Right lobe of liver (tissue), 6 donors: ENCODE measurements at regions not wholly inside any gene's neighbourhood (a gene's known extent, or its start where the extent isn't known, plus 50 kb on each side); places are given as distances from the start of the nearest gene placed in this dataset.
A peak's percentile ranks its signal among the peaks of the same experiment; 100 is the strongest.

Experiments
- ATAC-seq, 4 donors: fragments of 200-7000 bp; cut with Tn5 transposase; one replicate each; pipeline ENCODE4 v1.9.1; 2020; ENCODE audit warnings: mild to moderate bottlenecking in 4 of 4, moderate library complexity in 4 of 4
- DNase-seq, 3 donors: peaks; one replicate each; pipeline ENCODE4 v3.0.0-alpha.2; 2020
- H3K27ac ChIP-seq, 3 donors: fragments of 200-600 bp; one replicate each; pipeline ENCODE4 v1.8.0; 2022
- H3K27me3 ChIP-seq, 2 donors: fragments of 200-600 bp; one replicate each; pipeline ENCODE4 v1.8.0; 2022
- H3K36me3 ChIP-seq, 4 donors: fragments of 200-600 bp; sonication (generic) in 1 of 4; one replicate each; pipeline versions ENCODE4 v1.5.1 to v1.8.0; 2017 to 2022; ENCODE audit warnings: control low read depth in 1 of 4
- H3K4me1 ChIP-seq, 4 donors: fragments of 200-600 bp; sonication (generic) in 1 of 4; one replicate each; pipeline versions ENCODE4 v1.5.1 to v1.8.0; 2017 to 2022; ENCODE audit warnings: control low read depth in 1 of 4
- H3K4me3 ChIP-seq, 3 donors: fragments of 200-600 bp; one replicate each; pipeline ENCODE4 v1.8.0; 2022
- H3K9me3 ChIP-seq, 4 donors: fragments of 200-600 bp; sonication (generic) in 1 of 4; one replicate each; pipeline versions ENCODE4 v1.5.1 to v1.8.0; 2017 to 2022; ENCODE audit warnings: control low read depth in 1 of 4
- CTCF ChIP-seq, 4 donors: fragments of 200-600 bp in 3 of 4; fragments of 450-650 bp in 1 of 4; IDR thresholded peaks; one replicate each; pipeline versions ENCODE4 v1.5.1 to v1.8.0; 2016 to 2022; ENCODE audit warnings: antibody characterized with exemption in 4 of 4, mild to moderate bottlenecking in 2 of 4
- POLR2A ChIP-seq: fragments of 450-650 bp; IDR thresholded peaks from one replicate; pipeline ENCODE4 v1.6.1; 2017; ENCODE audit warnings: antibody characterized with exemption, mild to moderate bottlenecking
- WGBS: methylation state at CpG from one replicate; pipeline ENCODE4 v1.1.6; 2018; ENCODE audit warnings: low coverage, low lambda C conversion rate; ENCODE audit not compliant: insufficient coverage; ENCODE audit errors: missing lambda C conversion rate; 5-methylcytosine and 5-hydroxymethylcytosine counted together
- intact Hi-C, 2 donors: fragments of 100-400 bp; cut with DNase I; formaldehyde crosslinking; loops; one replicate each; pipeline versions ENCODE4 v1.11.2 to v1.14.1; 2022
- donor health status: DM: no; HTN: yes; CAD: no.
- donor health status: DM: no; HTN: no; CAD: no.
- donor health status: DM: no; HTN: no; CAD: no.
- donor health status: DM: no; HTN: yes; CAD: no.
- donor health status: DM: no; HTN: yes; CAD: no.

GRCh38 chr13:111004444-111004843 is 89.6 kb upstream of the ANKRD10 start:
- no peak for TF ChIP-seq POLR2A
- TF ChIP-seq CTCF (IDR thresholded peaks at IDR 0.05) = no peak
- intact Hi-C loops = no loop called here
- ATAC-seq = no peak
- Histone ChIP-seq H3K27ac (no peak overlapping the region), H3K9me3 (no peaks in the 10 kb centered on the region), H3K27me3 (no peaks in the 10 kb centered on the region), H3K36me3 (no peaks in the 10 kb centered on the region), H3K4me3 (no peak overlapping the region), H3K4me1 (no peaks in the 10 kb centered on the region)
- no peak for DNase-seq
- WGBS = no CpG with 5 or more reads among the region's 6 CpGs

- 67% methylated on average over 2 of the region's 2 CpGs for WGBS
- H3K27me3 ChIP-seq = no peaks in the 10 kb centered on the region
- no peak overlapping the region for H3K27ac ChIP-seq
- no peaks in the 10 kb centered on the region for H3K9me3 ChIP-seq
- no peak for TF ChIP-seq POLR2A
- no peak for TF ChIP-seq CTCF (IDR thresholded peaks at IDR 0.05)
- intact Hi-C loops = no loop called here
- H3K4me3 ChIP-seq = no peak overlapping the region
- ATAC-seq (no peak), DNase-seq (no peak)
- no peaks in the 10 kb centered on the region for H3K4me1 ChIP-seq
- no peaks in the 10 kb centered on the region for H3K36me3 ChIP-seq
Measured at GRCh38 chr13:111001636-111002035, 86.8 kb upstream of the ANKRD10 start.

GRCh38 chr13:110993788-110994187 is 78.9 kb upstream of the ANKRD10 start:
- Histone ChIP-seq H3K27me3 (no peaks in the 10 kb centered on the region), H3K27ac (no peak overlapping the region), H3K4me3 (no peak overlapping the region), H3K9me3 (no peaks in the 10 kb centered on the region), H3K36me3 (no peaks in the 10 kb centered on the region), H3K4me1 (no peaks in the 10 kb centered on the region)
- no peak for TF ChIP-seq POLR2A
- no peak for TF ChIP-seq CTCF (IDR thresholded peaks at IDR 0.05)
- ATAC-seq = no peak
- intact Hi-C loops = no loop called here
- WGBS = 67% methylated on average over 1 of the region's 5 CpGs
- no peak for DNase-seq

GRCh38 chr13:110991991-110992508 is 77.2 kb upstream of the ANKRD10 start:
- no peaks in the 10 kb centered on the region for H3K27me3 ChIP-seq
- no peaks in the 10 kb centered on the region for H3K36me3 ChIP-seq
- no peak for TF ChIP-seq POLR2A
- no peak for TF ChIP-seq CTCF (IDR thresholded peaks at IDR 0.05)
- H3K4me1 ChIP-seq = no peaks in the 10 kb centered on the region
- no peaks in the 10 kb centered on the region for H3K9me3 ChIP-seq
- WGBS = 88% methylated on average over 9 of the region's 21 CpGs
- H3K4me3 ChIP-seq = no peak overlapping the region
- peak in 1 of 4 donors; percentile 31 for ATAC-seq
- H3K27ac ChIP-seq = no peak overlapping the region
- DNase-seq = no peak
- intact Hi-C loops = no loop called here

GRCh38 chr13:110989331-110989730 is 74.5 kb upstream of the ANKRD10 start:
- no peak overlapping the region for H3K27ac ChIP-seq
- TF ChIP-seq CTCF (IDR thresholded peaks at IDR 0.05) = no peak
- no peak for TF ChIP-seq POLR2A
- DNase-seq = no peak
- intact Hi-C loops = no loop called here
- 62% methylated on average over 5 of the region's 5 CpGs for WGBS
- no peak for ATAC-seq
- H3K36me3 ChIP-seq = no peaks in the 10 kb centered on the region
- no peaks in the 10 kb centered on the region for H3K9me3 ChIP-seq
- H3K4me1 ChIP-seq = no peaks in the 10 kb centered on the region
- H3K27me3 ChIP-seq = no peaks in the 10 kb centered on the region
- no peak overlapping the region for H3K4me3 ChIP-seq
